ENCODE measurements at regions not wholly inside any gene's neighbourhood (a gene's known extent, or its start where the extent isn't known, plus 50 kb on each side); places are given as distances from the start of the nearest gene placed in this dataset.
A peak's percentile ranks its signal among the peaks of the same experiment; 100 is the strongest.

DNA sequence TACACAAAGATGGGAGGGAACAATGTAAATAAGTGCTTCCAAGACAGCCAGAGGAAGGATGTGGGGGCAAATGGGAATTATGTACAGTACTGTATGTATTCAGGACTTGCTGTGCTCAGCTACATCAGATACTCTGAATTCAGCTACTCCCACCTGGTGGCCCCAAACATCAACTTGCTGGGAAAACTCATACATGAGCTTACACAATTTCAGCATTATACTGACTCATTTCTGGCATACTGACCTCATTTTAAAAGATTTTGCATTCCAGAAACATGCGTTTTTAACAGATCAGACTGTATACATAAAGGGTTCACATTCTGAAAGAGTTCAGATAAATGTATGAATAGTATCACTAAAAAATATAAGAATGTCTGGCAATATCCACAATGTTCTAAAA, 59.7 kb downstream of the GPX5 start:
- Histone ChIP-seq H3K4me3 (no peak overlapping the region), H3K27me3 (peaks cover 0 to 13% of the 10 kb centered on the region in 2 donors), H3K4me1 (no peaks in the 10 kb centered on the region), H3K9me3 (no peaks in the 10 kb centered on the region), H3K36me3 (no peaks in the 10 kb centered on the region), H3K27ac (no peak overlapping the region)
- TF ChIP-seq POLR2A (IDR thresholded peaks at IDR 0.05) = no peak
- DNase-seq = no peak

DNA sequence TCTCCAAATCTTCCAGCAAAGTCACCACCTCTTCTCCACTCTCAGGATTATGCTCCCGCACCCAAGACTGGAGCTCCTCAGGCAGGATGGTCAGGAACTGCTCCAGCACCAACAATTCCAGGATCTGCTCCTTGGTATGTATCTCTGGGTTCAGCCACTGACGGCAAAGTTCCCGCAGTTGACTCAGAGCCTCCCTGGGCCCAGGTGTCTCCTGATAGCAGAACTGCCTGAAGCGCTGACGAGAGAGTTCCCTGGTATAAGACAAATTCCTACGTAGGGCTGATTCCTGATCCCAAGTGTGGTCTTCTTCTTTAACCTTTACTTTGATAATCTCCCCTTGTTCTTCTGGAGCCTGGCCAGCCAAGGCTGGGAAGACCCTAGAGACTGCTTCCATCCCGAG, 60.6 kb downstream of the GPX5 start:
- Histone ChIP-seq H3K27me3 (peaks cover 0 to 13% of the 10 kb centered on the region in 2 donors), H3K4me3 (peak overlapping the region in 3 of 4 donors; percentile 42 to 67 (median 60)), H3K9me3 (no peaks in the 10 kb centered on the region), H3K27ac (no peak overlapping the region), H3K36me3 (no peaks in the 10 kb centered on the region), H3K4me1 (no peaks in the 10 kb centered on the region)
- TF ChIP-seq POLR2A (IDR thresholded peaks at IDR 0.05) (no peak), CTCF (IDR thresholded peaks at IDR 0.05) (no peak)
- no peak for DNase-seq

DNA sequence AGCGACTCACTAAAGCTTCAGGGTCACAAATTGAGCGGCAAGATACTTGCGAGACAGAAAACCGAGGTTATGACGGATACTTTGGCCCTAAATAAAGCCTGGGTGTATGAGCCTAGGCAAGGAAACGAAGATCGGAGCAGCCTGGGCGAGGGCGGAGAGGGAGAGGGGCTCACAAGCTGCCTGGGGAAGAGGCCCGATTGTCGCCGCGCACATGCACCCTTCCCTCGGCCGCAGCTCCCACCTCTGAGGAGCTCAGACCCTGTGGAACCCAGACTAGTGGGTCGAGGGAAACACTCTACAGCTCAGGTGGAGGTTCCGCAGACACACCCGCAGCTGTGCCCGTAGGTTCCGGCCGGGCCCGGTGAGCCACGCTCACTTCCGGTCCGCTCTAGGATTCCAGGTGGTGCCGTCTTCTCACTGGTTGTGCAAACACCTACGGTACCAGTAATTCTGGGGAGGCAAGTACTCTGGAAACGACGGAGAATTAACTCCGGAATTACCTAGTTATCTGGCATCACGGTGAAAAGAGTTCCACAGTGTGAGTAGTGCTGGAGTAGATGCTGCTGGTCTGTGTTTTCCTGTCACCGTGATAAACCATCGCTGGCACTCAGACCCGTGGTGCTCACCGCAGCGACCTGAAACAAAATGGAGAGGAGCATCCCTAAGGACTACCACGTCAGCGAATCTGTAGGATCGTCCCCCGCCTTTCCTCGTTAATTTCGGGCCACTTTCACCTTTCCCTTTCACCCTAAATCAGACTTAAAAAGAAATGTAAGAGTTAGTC, 61.5 kb downstream of the GPX5 start:
- no peaks in the 10 kb centered on the region for H3K9me3 ChIP-seq
- TF ChIP-seq CTCF (IDR thresholded peaks at IDR 0.05) = no peak
- no peak for TF ChIP-seq POLR2A (IDR thresholded peaks at IDR 0.05)
- no peaks in the 10 kb centered on the region for H3K36me3 ChIP-seq
- peak; percentile 35 to 82 (median 73) for DNase-seq
- peak overlapping the region; percentile 35 to 67 (median 51) for H3K4me3 ChIP-seq
- no peaks in the 10 kb centered on the region for H3K4me1 ChIP-seq
- H3K27me3 ChIP-seq = peaks cover 0 to 13% of the 10 kb centered on the region in 2 donors
- H3K27ac ChIP-seq = no peak overlapping the region

- Histone ChIP-seq H3K36me3 (no peaks in the 10 kb centered on the region), H3K9me3 (no peaks in the 10 kb centered on the region), H3K4me3 (peak overlapping the region in 3 of 4 donors; percentile 35 to 67 (median 60)), H3K27me3 (peaks cover 0 to 13% of the 10 kb centered on the region in 2 donors), H3K27ac (no peak overlapping the region), H3K4me1 (no peaks in the 10 kb centered on the region)
- no peak for DNase-seq
- TF ChIP-seq CTCF (IDR thresholded peaks at IDR 0.05) = no peak
- no peak for TF ChIP-seq POLR2A (IDR thresholded peaks at IDR 0.05)
Measured at GRCh38 chr6:28587746-28588075, 62.0 kb downstream of the GPX5 start.

- H3K4me3 ChIP-seq = no peak overlapping the region
- no peaks in the 10 kb centered on the region for H3K9me3 ChIP-seq
- H3K36me3 ChIP-seq = no peaks in the 10 kb centered on the region
- no peak overlapping the region for H3K27ac ChIP-seq
- no peak for TF ChIP-seq POLR2A (IDR thresholded peaks at IDR 0.05)
- TF ChIP-seq CTCF (IDR thresholded peaks at IDR 0.05) = no peak
- DNase-seq = no peak
- H3K4me1 ChIP-seq = no peaks in the 10 kb centered on the region
- H3K27me3 ChIP-seq = peaks cover 0 to 13% of the 10 kb centered on the region in 2 donors
Measured at GRCh38 chr6:28588666-28589065, 63.0 kb downstream of the GPX5 start.

DNA sequence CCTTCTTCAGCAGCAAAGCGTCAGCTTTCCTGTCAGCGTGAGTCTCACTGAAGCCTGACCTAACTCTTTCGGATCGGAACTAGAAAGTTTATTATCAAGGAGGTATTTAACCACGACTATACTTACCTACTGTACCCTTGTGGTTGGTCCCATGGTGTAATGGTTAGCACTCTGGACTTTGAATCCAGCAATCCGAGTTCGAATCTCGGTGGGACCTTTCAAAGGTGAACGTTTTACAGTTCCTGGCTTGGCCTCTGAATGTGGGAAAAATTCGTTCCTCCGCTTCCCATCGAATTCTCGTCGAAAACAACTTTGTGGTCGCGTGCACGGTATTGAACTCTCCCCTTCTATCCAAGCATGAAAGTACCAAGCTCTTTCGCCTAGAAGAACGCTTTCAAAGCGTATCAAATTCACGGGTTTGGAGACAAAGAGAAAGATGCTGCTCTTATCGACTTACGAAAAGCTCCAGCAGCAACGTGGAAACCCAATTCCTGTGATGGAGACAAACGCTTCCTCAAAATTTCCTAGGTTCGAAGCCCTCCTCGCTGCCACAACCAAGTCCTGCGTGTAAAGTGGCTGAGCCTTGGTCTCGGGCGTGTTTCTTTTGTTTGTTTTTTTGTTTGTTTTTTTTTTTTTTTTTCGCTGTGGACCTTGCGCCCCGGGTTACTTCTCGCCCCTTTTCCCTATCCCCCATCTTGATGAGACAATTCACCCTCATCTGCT, 63.7 kb downstream of the GPX5 start:
- Histone ChIP-seq H3K27ac (no peak overlapping the region), H3K27me3 (peaks cover 0 to 13% of the 10 kb centered on the region in 2 donors), H3K4me1 (no peaks in the 10 kb centered on the region), H3K9me3 (no peaks in the 10 kb centered on the region), H3K4me3 (no peak overlapping the region), H3K36me3 (no peaks in the 10 kb centered on the region)
- TF ChIP-seq CTCF (IDR thresholded peaks at IDR 0.05) (no peak), POLR2A (IDR thresholded peaks at IDR 0.05) (no peak)
- DNase-seq = no peak
